H9 (cell line): ENCODE measurements at regions not wholly inside any gene's neighbourhood (a gene's known extent, or its start where the extent isn't known, plus 50 kb on each side); places are given as distances from the start of the nearest gene placed in this dataset.

Experiments used
- DNase-seq: peaks from one replicate; pipeline ENCODE4 v3.0.0-alpha.2; 2017
- H2AFZ ChIP-seq: one replicate; pipeline ENCODE4 v1.6.1; 2013; ENCODE audit warnings: mild to moderate bottlenecking, low read length, control low read depth, moderate library complexity
- H2AK5ac ChIP-seq: 2 replicates; pipeline ENCODE4 v1.6.1; 2013; ENCODE audit warnings: low read length, control low read depth, mixed read lengths; ENCODE audit not compliant: insufficient read length
- H2BK120ac ChIP-seq: one replicate; pipeline ENCODE4 v1.6.1; 2013; ENCODE audit warnings: low read depth, mild to moderate bottlenecking, low read length, control low read depth, inconsistent platforms; ENCODE audit not compliant: poor library complexity, severe bottlenecking
- H2BK12ac ChIP-seq: 2 replicates; pipeline ENCODE4 v1.6.1; 2013; ENCODE audit warnings: low read length, control low read depth, mixed read lengths, low read depth; ENCODE audit not compliant: insufficient read length
- H2BK15ac ChIP-seq: 2 replicates; pipeline ENCODE4 v1.6.1; 2013; ENCODE audit warnings: low read depth, low read length, control low read depth
- H2BK20ac ChIP-seq: one replicate; pipeline ENCODE4 v1.6.1; 2013; ENCODE audit warnings: low read depth, mild to moderate bottlenecking, low read length, control low read depth, inconsistent platforms; ENCODE audit not compliant: poor library complexity, severe bottlenecking
- H2BK5ac ChIP-seq: 2 replicates; pipeline ENCODE4 v1.6.1; 2013; ENCODE audit warnings: low read length, control low read depth, mixed read lengths; ENCODE audit not compliant: insufficient read length
- H3K14ac ChIP-seq: 2 replicates; pipeline ENCODE4 v1.6.1; 2013; ENCODE audit warnings: low read length, control low read depth; ENCODE audit not compliant: insufficient read depth
- H3K18ac ChIP-seq: 2 replicates; pipeline ENCODE4 v1.6.1; 2013; ENCODE audit warnings: low read depth, mild to moderate bottlenecking, mixed read lengths, low read length, control low read depth; ENCODE audit not compliant: insufficient read length
- H3K23ac ChIP-seq: 2 replicates; pipeline ENCODE4 v1.6.1; 2013; ENCODE audit warnings: low read length, control low read depth, mixed read lengths, low read depth; ENCODE audit not compliant: insufficient read length
- H3K23me2 ChIP-seq: 2 replicates; pipeline ENCODE4 v1.6.1; 2013; ENCODE audit warnings: low read depth, mild to moderate bottlenecking, mixed read lengths, low read length, control low read depth; ENCODE audit not compliant: insufficient read length, poor library complexity, severe bottlenecking
- H3K27ac ChIP-seq: 2 replicates; pipeline ENCODE4 v1.5.1; 2013; ENCODE audit warnings: low read length, control low read depth, mixed read lengths, low read depth; ENCODE audit not compliant: insufficient read length
- H3K27me3 ChIP-seq: 2 replicates; pipeline ENCODE4 v1.6.1; 2013; ENCODE audit warnings: low read length, control low read depth, inconsistent platforms; ENCODE audit not compliant: insufficient read depth
- H3K4ac ChIP-seq: 2 replicates; pipeline ENCODE4 v1.6.1; 2013; ENCODE audit warnings: low read depth, mild to moderate bottlenecking, control low read depth, inconsistent platforms, low read length, moderate library complexity
- H3K4me1 ChIP-seq: 2 replicates; pipeline ENCODE4 v1.6.1; 2013; ENCODE audit warnings: low read length, control low read depth, inconsistent platforms; ENCODE audit not compliant: insufficient read depth
- H3K4me2 ChIP-seq: 2 replicates; pipeline ENCODE4 v1.6.1; 2013; ENCODE audit warnings: low read length, control low read depth, mixed read lengths; ENCODE audit not compliant: insufficient read length, insufficient read depth
- H3K56ac ChIP-seq: 2 replicates; pipeline ENCODE4 v1.6.1; 2013; ENCODE audit warnings: low read depth, mild to moderate bottlenecking, mixed read lengths, low read length, control low read depth; ENCODE audit not compliant: insufficient read length
- H3K79me1 ChIP-seq: 2 replicates; pipeline ENCODE4 v1.6.1; 2013; ENCODE audit warnings: low read depth, mild to moderate bottlenecking, moderate library complexity, low read length, control low read depth, inconsistent platforms; ENCODE audit not compliant: insufficient read depth, poor library complexity, severe bottlenecking
- H3K79me2 ChIP-seq: 2 replicates; pipeline ENCODE4 v1.6.1; 2013; ENCODE audit warnings: low read length, control low read depth, inconsistent platforms; ENCODE audit not compliant: insufficient read depth
- H3K9ac ChIP-seq: 2 replicates; pipeline ENCODE4 v1.6.1; 2013; ENCODE audit warnings: low read length, control low read depth, mixed read lengths; ENCODE audit not compliant: insufficient read length; ENCODE audit errors: extremely low read depth
- H3K9me3 ChIP-seq: one replicate; pipeline ENCODE4 v1.6.1; 2013; ENCODE audit warnings: low read depth, low read length, inconsistent platforms; ENCODE audit not compliant: control insufficient read depth
- H3T11ph ChIP-seq: one replicate; pipeline ENCODE4 v1.6.1; 2013; ENCODE audit warnings: mild to moderate bottlenecking, low read length, control low read depth, inconsistent platforms
- H4K20me1 ChIP-seq: one replicate; pipeline ENCODE4 v1.6.1; 2013; ENCODE audit not compliant: control insufficient read depth, insufficient read length, insufficient read depth
- H4K5ac ChIP-seq: 2 replicates; pipeline ENCODE4 v1.6.1; 2013; ENCODE audit warnings: low read depth, mild to moderate bottlenecking, mixed read lengths, low read length, control low read depth; ENCODE audit not compliant: insufficient read length
- H4K8ac ChIP-seq: replicated peaks from 2 replicates; pipeline ENCODE4 v1.6.1; 2013; ENCODE audit warnings: low read length, control low read depth, mixed read lengths, low read depth; ENCODE audit not compliant: insufficient read length
- H4K91ac ChIP-seq: 2 replicates; pipeline ENCODE4 v1.6.1; 2013; ENCODE audit warnings: low read depth, mild to moderate bottlenecking, moderate library complexity, mixed read lengths, low read length, control low read depth; ENCODE audit not compliant: insufficient read length
- H3K27ac Mint-ChIP-seq, 3 experiments: 2 replicates in 2 of 3; 3 replicates in 1 of 3; pipeline ENCODE4 v1.8.0; 2020 to 2021; ENCODE audit warnings: mixed read lengths in 3 of 3, mild to moderate bottlenecking in 1 of 3, moderate library complexity in 1 of 3
- H3K27me3 Mint-ChIP-seq: 2 replicates; pipeline ENCODE4 v1.8.0; 2021; ENCODE audit warnings: low read depth, mild to moderate bottlenecking, moderate library complexity, mixed read lengths
- H3K36me3 Mint-ChIP-seq, 3 experiments: 2 replicates in 2 of 3; 3 replicates in 1 of 3; pipeline ENCODE4 v1.8.0; 2020 to 2021; ENCODE audit warnings: low read depth in 3 of 3, mixed read lengths in 3 of 3; ENCODE audit not compliant: insufficient read depth in 1 of 3
- H3K4me1 Mint-ChIP-seq, 2 experiments: 2 replicates each; pipeline ENCODE4 v1.8.0; 2020; ENCODE audit warnings: mixed read lengths in 2 of 2
- H3K4me3 Mint-ChIP-seq, 2 experiments: 2 replicates in 1 of 2; 3 replicates in 1 of 2; pipeline ENCODE4 v1.8.0; 2020 to 2021; ENCODE audit warnings: mild to moderate bottlenecking in 2 of 2, mixed read lengths in 2 of 2, moderate library complexity in 1 of 2
- H3K9me3 Mint-ChIP-seq, 2 experiments: 2 replicates in 1 of 2; 3 replicates in 1 of 2; pipeline ENCODE4 v1.8.0; 2020; ENCODE audit warnings: mild to moderate bottlenecking in 2 of 2, mixed read lengths in 2 of 2, moderate library complexity in 1 of 2
- WGBS: extraction: QIAGEN DNeasy Blood & Tissue Kit; methylation state at CpG from one replicate; pipeline ENCODE4 v1.1.7; 2013; ENCODE audit warnings: missing lambda C conversion rate, low lambda C conversion rate, mixed read lengths; ENCODE audit not compliant: insufficient read length; ENCODE audit errors: extremely low coverage; 5-methylcytosine and 5-hydroxymethylcytosine counted together
- TF ChIP-seq, protein P1 (sequence below): fragments of 200-600 bp; sonication (generic); conservative IDR thresholded peaks from 3 replicates; pipeline ENCODE4 v1.8.0; 2021; ENCODE audit warnings: antibody characterized with exemption, mild to moderate bottlenecking

DNA sequence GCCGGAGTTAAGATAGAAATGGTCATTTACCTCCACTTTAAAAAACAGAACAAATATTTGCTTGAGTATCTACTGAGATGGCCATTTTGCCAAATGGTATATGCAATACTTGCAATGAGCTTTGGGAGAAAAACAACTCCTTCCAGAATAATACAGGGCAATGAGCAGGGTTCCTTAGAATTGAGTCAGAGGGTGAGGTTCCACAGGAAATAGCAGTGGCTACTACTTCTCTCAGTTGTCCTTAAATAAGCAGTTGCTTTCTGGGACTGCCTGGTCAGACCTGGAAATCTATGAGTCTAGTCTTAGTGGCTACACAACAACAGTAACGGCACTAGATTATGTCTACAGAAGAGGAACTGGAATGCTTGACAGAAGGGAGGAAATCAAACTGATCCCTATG, 80.9 kb upstream of the CCDC85A start:
- H2AK5ac ChIP-seq: no peak overlapping the region
- no peaks in the 10 kb centered on the region for H3K9me3 ChIP-seq
- H3K4me1 ChIP-seq: no peaks in the 10 kb centered on the region
- Mint-ChIP-seq H3K9me3 (no peaks in the 10 kb centered on the region; a peak in 1 of 5 replicates), H3K4me1 (peaks cover 11 to 24% of the 10 kb centered on the region in 2 experiments), H3K4me3 (no peak overlapping the region), H3K27me3 (peaks cover 1% of the 10 kb centered on the region), H3K36me3 (no peaks in the 10 kb centered on the region; a peak in 1 of 7 replicates), H3K27ac (peak overlapping the region in 1 of 3 experiments; percentile 91; a peak in 4 of 7 replicates)
- no peak overlapping the region for H2BK15ac ChIP-seq
- H3K27ac ChIP-seq: no peak overlapping the region
- no peak overlapping the region for H3K56ac ChIP-seq
- no peak overlapping the region for H3K23ac ChIP-seq
- no CpG with 5 or more reads among the region's 2 CpGs for WGBS
- no peaks in the 10 kb centered on the region for H3K79me1 ChIP-seq
- no peak overlapping the region for H3T11ph ChIP-seq
- DNase-seq: no peak
- no peaks in the 10 kb centered on the region for H3K79me2 ChIP-seq
- no peak overlapping the region for H3K9ac ChIP-seq
- no peak overlapping the region for H4K5ac ChIP-seq
- no peak overlapping the region for H2BK12ac ChIP-seq
- no peak overlapping the region for H4K8ac ChIP-seq
- no peak overlapping the region for H4K91ac ChIP-seq
- H2BK20ac ChIP-seq: no peak overlapping the region
- H2AFZ ChIP-seq: no peak overlapping the region
- H2BK120ac ChIP-seq: no peak overlapping the region
- no peak overlapping the region for H3K14ac ChIP-seq
- H3K4ac ChIP-seq: no peak overlapping the region
- TF ChIP-seq, protein P1, sequence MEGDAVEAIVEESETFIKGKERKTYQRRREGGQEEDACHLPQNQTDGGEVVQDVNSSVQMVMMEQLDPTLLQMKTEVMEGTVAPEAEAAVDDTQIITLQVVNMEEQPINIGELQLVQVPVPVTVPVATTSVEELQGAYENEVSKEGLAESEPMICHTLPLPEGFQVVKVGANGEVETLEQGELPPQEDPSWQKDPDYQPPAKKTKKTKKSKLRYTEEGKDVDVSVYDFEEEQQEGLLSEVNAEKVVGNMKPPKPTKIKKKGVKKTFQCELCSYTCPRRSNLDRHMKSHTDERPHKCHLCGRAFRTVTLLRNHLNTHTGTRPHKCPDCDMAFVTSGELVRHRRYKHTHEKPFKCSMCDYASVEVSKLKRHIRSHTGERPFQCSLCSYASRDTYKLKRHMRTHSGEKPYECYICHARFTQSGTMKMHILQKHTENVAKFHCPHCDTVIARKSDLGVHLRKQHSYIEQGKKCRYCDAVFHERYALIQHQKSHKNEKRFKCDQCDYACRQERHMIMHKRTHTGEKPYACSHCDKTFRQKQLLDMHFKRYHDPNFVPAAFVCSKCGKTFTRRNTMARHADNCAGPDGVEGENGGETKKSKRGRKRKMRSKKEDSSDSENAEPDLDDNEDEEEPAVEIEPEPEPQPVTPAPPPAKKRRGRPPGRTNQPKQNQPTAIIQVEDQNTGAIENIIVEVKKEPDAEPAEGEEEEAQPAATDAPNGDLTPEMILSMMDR: no peak
- H3K18ac ChIP-seq: no peak overlapping the region
- no peaks in the 10 kb centered on the region for H4K20me1 ChIP-seq
- H3K23me2 ChIP-seq: no peaks in the 10 kb centered on the region
- H2BK5ac ChIP-seq: no peak overlapping the region
- H3K27me3 ChIP-seq: no peaks in the 10 kb centered on the region
- H3K4me2 ChIP-seq: no peak overlapping the region
